GM18520 (cell line): ENCODE measurements at regions not wholly inside any gene's neighbourhood (a gene's known extent, or its start where the extent isn't known, plus 50 kb on each side); places are given as distances from the start of the nearest gene placed in this dataset.

ENCODE experiments used
- ATAC-seq: cut with Tn5 transposase; IDR thresholded peaks from one replicate; pipeline ENCODE4 v1.9.1; 2021; ENCODE audit not compliant: unreplicated experiment

DNA sequence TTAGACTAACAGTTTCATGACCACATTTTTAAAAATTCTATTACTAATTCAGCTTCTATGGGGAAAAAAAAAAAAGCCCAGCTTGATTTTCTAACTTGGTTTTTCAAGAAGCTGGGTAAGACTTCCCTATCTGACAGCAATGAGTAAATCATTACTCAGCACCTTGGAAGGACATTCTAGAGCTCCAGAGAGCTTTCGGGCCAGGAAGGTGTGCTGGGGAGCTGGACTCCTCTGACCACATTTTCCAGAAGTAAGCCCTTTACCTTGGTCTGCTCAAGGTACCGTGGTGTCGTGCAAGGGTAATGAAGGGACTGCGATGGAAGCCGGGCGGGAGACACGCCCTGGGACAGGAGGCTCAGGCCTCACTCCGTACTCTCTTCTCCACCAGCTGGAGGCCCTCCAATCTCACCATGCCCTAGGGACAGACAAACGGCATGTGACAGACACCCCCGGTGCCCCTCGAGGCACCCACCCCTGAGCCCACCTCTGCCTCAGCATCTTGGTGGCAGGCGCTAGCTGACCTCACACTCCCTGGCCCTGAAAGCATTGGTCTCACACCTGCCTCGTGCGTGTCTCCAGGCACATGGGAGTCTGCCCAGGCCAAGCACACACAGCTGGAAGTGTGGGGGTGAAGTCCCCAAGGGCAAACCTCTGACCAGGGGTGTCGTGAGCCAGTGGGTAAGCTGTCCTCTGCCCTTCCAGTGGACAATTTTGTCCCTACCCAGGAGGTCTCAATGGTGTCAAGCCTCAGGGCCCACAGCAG, 152.1 kb downstream of the OAT start:
- ATAC-seq, result no peak

DNA sequence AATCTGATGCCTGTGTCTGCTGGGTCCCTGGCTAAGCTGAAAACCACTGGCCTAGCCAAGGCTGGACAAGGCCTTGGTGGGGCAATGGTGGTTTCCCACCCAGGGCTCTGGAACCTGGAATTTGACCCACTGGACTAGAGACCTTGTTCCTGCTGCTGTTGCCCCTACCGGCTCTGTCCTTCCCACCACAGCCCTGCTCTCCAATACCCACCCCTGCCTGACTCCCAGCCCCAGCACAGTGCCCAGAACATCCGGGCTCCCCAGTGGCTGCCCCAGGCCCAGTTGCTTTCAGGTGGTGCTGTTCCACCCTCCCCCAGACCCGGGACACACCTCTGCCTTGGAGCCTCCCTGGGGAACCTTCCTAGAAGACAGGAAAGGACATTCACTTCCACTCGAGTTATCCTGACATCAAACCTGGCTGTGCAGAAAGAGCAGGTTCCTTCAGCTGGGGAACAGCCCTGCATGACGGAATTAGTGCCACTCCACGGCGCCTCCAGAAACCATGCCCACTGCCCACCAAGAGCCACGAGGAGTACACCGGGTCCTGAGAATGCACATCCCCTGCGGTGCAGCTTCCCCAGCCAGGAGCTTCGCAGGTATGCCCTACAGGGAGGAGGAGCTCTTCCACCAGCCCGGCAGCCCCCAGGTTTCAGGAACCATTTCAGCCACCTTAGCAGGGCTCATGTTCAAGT, 152.8 kb downstream of the OAT start:
- ATAC-seq, result no peak

- no peak for ATAC-seq
These were observed 153.4 kb downstream of the OAT start for GRCh38 chr10:124265391-124265745.

DNA sequence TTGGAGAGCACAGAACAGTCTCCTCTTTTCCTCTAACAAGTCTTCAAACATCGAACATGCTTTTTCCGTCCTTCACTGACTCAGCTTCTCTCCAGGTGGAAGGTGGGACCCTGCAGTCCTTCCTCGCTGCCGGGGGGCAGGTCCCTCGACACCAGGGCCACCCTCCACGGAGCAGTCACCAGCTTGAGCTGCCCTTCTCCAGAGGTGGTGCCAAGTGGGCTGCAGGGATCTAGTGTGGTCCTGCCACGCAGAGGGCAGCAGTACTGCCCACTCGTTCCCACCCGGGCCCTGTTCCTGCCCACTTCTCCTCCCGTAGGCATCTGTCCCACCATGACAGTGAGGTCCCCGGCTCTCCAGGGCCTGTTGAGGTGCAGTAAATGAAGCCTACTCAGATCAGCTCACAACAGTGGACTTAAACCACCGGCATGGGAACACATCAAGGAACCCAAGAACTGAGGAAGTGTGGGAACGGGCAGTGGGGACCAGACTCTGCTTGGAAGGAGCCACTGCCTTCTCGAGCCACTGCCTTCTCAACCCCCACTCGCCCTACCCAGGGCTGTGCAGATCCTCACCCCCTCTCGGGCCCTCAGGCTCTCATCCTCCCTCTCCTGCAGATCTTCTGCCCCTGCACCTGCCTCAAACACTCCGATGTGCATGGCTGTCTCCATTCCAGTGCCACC, 153.9 kb downstream of the OAT start:
- ATAC-seq, result no peak

- no peak for ATAC-seq
These were observed 154.5 kb downstream of the OAT start for GRCh38 chr10:124264271-124264670.

GRCh38 chr10:124263726-124264125, 155.0 kb downstream of the OAT start:
- no peak for ATAC-seq

GRCh38 chr10:124262971-124263370, 155.8 kb downstream of the OAT start:
- no peak for ATAC-seq

- no peak for ATAC-seq
These were observed 156.4 kb downstream of the OAT start for GRCh38 chr10:124262234-124262865.

GRCh38 chr10:124259139-124259825, 159.4 kb downstream of the OAT start:
- no peak for ATAC-seq

- no peak for ATAC-seq
These were observed 160.9 kb downstream of the OAT start for GRCh38 chr10:124257781-124258180.

GRCh38 chr10:124256151-124256550, 162.6 kb downstream of the OAT start:
- no peak for ATAC-seq

DNA sequence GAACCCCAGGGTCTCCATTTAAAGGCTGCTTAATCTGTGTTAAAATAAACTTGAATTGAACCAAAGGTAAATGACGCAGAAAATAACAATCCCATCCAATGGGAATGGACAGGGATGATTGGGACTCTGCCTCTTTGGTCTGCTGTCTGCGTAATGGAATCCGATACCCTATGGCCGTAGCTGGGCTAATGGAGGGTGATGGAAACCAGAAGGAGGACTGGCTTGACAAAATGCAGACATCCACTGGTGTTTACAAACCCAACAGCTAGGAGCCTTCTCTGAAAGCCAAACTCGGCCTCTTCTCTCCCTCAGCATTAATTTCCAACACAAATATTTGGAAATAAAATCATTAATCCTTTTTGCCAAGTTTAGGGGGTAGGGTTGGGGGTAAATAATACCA, 162.2 kb upstream of the CHST15 start:
- ATAC-seq, result no peak

DNA sequence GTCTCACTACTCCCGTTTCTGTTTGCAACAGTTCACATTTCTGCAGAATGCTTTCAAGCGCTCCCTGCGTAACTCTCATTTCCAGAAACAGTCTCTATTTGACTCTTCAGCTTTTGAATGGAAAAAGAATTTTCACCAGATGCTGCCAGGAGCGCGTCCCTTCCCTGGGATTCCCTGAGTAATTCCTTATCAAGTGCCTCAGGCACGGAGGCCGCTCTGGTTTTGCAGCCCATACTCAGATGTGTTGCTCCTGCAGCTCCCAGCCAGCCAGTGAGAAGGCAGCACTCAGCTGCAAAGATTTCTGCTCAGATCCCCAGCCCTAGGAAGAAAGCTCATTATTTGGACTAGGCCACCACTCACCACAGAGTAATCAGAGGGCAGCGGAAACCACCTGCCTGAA, 161.1 kb upstream of the CHST15 start:
- ATAC-seq, result no peak

- no peak for ATAC-seq
These were observed 159.6 kb upstream of the CHST15 start for GRCh38 chr10:124253006-124253405.

DNA sequence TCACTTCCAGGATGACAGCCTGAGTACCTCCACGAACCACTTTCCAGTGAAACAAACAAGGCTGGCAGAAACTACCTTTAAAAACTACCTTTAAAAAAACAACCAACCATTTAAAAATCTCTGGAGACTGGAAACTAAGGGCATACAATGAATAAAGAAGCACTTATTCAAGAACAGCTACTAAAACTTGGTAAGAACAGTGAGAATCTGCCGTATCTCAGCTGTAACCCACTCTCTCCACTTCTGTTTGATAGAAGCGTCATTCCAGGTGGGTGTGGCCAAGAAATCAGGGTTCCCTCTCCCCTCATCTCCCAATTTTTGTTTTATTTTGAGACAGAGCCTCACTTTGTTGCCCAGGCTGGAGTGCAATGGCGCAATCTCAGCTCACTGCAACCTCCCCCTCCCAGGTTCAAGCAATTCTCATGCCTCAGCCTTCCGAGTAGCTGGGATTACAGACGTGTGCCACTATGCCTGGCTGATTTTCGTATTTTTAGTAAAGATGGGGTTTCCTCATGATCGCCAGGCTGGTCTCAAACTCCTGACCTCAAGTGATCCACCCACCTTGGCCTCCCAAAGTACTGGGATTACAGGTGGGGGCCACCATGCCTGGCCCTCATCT, 158.8 kb upstream of the CHST15 start:
- ATAC-seq, result no peak

GRCh38 chr10:124251317-124252065, 158.1 kb upstream of the CHST15 start:
- ATAC-seq, result no peak

DNA sequence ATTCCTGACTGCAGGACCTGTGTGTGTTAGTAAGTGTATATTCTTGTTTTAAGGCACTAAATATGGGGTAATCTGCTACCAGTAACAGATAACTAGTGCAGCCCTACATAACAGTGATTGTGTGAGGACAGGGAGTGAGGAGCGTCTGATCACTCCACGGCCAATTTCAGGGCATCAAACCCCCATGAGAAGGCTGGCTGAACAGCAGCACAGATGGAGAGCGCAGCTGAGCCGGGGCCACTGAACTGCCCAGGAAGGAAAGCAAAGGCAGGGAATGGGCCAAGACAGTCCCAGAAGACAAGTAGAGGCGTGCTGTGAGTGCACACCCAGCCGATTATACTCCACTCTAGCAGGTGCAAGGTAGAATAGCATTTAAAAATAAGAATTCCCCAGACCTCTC, 157.1 kb upstream of the CHST15 start:
- ATAC-seq, result no peak

DNA sequence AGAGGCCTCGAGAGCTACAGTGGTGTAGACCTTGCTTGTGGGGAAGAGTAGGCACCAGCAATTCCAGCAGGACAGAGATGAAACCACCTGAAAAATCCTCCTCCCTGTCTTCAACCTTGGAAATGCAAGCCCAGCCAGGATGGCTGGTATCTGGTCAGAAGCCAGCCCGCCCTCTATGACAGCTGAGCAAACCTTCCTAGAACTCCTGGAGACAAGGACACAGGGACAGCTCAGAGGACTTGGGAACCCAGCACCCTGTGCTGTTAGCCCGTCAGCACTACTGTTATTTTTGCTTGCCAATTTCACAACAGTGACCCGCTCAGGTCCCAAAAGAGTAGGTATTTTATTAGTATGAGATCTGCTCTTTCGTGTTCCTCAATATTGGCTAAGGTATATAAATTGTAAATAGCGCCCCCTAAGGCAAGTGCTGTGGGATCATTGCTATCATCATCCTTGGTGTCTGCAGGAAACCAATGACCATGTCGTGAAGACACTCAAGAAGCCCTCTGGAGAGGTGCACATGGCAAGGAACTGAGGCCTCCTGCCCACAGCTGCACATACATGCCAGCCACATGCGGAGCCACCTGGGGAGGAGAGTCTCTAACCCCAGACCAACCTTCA, 156.5 kb upstream of the CHST15 start:
- ATAC-seq, result no peak

- ATAC-seq, result no peak
These were observed 155.8 kb upstream of the CHST15 start for GRCh38 chr10:124249196-124249595.
